Astrocyte of the spinal cord (primary cell): ENCODE measurements at regions not wholly inside any gene's neighbourhood (a gene's known extent, or its start where the extent isn't known, plus 50 kb on each side); places are given as distances from the start of the nearest gene placed in this dataset.

Experiments used
- DNase-seq: peaks from one replicate; pipeline ENCODE4 v3.0.0; 2011; ENCODE audit warnings: low read depth, low spot score
- H3K4me3 ChIP-seq: 2 replicates; pipeline ENCODE4 v1.5.1; 2011; ENCODE audit warnings: low read depth, mild to moderate bottlenecking, low read length, moderate library complexity
- CTCF ChIP-seq: IDR thresholded peaks from 2 replicates; pipeline ENCODE4 v1.5.1; 2012; ENCODE audit warnings: low read depth, mild to moderate bottlenecking, low read length, inconsistent platforms
- in situ Hi-C: cut with HindIII; loops from 2 replicates; pipeline ENCODE4 v1.10.0; 2017; ENCODE audit warnings: low sequenced_read_pairs

DNA sequence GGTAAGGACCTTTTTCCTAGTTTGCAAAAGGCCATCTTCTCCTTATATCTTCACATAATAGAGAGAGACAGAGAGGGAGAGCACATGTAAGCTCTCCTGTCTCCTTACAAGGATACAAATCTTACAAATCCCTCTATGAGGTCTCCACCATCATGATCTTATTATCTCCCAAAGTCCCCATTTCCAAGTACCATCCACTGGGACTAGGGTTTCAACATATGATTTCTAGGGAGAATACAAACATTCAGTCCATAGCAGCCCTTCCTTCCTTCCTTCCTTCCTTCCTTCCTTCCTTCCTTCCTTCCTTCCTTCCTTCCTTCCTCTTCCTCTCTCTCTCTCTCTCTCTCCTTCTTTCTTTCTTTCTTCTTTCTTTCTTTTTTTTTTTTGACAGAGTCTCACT lies 1132.9 kb upstream of the WWC1 start:
- DNase-seq = no peak
- TF ChIP-seq CTCF = no peak
- in situ Hi-C loops = no loop called here
- H3K4me3 ChIP-seq = no peak overlapping the region

- in situ Hi-C loops = no loop called here
Observed at GRCh38 chr5:167160388-167160787, 1131.1 kb upstream of the WWC1 start.

GRCh38 chr5:167166696-167167095 lies 1124.7 kb upstream of the WWC1 start:
- DNase-seq = no peak
- TF ChIP-seq CTCF = no peak
- in situ Hi-C loops = no loop called here
- H3K4me3 ChIP-seq = no peak overlapping the region

More at GRCh38 chr5:167160388-167160787, 1131.1 kb upstream of the WWC1 start:
- no peak for TF ChIP-seq CTCF
- no peak overlapping the region for H3K4me3 ChIP-seq
- no peak for DNase-seq

GRCh38 chr5:167167191-167167795 lies 1124.2 kb upstream of the WWC1 start:
- TF ChIP-seq CTCF = no peak
- DNase-seq = no peak
- H3K4me3 ChIP-seq = no peak overlapping the region
- in situ Hi-C loops = no loop called here

DNA sequence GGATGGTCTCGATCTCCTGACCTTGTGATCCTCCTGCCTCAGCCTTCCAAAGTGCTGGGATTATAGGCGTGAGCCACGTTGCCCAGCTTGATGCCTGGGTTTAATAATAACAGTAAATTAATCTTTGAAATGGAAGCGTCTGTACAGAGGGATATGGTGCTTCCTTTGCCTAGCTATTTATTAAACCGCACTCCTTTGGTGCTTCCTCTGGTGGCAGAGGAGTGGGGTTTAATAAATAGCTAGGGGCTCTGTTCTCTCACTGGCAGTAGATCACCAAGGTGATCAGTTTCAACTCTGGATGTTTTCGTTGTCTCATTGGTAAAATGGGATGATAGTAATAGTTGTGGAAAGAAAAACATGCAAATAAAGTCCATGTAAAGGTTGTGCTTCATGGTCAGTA lies 1122.5 kb upstream of the WWC1 start:
- DNase-seq = no peak
- in situ Hi-C loops = no loop called here
- no peak overlapping the region for H3K4me3 ChIP-seq
- no peak for TF ChIP-seq CTCF

DNA sequence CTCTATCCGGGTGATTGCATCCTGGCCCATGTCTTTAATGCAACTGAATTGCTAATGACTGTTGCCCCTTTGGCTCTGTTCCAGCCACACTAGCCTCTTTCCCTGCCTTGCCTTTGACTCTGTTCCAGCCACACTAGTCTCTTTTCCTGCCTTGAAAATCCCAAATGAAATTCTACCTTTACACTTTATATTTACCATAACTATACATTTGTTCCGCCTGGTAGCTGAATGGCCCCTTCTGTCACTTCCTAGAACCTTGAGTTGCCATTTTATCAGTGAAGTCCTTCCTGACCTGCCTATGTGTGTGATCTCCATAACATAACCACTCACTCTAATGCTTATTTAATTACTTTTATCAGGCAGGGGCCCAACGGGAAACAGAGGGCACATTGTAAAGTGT lies 1120.4 kb upstream of the WWC1 start:
- H3K4me3 ChIP-seq = no peak overlapping the region
- TF ChIP-seq CTCF = no peak
- in situ Hi-C loops = no loop called here
- no peak for DNase-seq

DNA sequence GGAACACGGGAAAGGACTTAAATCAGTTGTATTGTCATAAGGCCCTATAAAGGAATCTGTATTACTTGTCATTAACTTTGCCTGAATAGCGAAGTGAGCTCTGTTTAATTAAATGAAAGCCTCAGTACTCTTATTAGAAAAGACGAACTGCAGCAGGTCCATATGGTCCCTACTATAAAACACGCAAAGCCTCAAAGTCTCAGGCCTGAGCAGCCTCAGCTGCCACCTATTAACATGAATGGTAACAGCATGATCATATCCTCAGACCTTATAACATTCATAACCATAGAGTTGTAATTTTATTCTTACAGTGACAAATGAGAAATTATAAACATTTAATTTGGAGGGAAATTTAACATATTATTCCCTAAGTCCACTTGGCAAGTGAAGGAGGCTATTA lies 1113.7 kb upstream of the WWC1 start:
- in situ Hi-C loops = no loop called here
- no peak overlapping the region for H3K4me3 ChIP-seq
- TF ChIP-seq CTCF = no peak
- DNase-seq = no peak
